IPS-18c (cell line): ENCODE measurements at regions not wholly inside any gene's neighbourhood (a gene's known extent, or its start where the extent isn't known, plus 50 kb on each side); places are given as distances from the start of the nearest gene placed in this dataset.

ENCODE experiments used
- H3K4me3 ChIP-seq: 2 replicates; pipeline ENCODE4 v1.7.0; 2013; ENCODE audit warnings: low read depth, mild to moderate bottlenecking, low read length, moderate library complexity; ENCODE audit not compliant: insufficient read depth
- H3K9me3 ChIP-seq: one replicate; pipeline ENCODE4 v1.6.1; 2013; ENCODE audit warnings: mild to moderate bottlenecking, low read length, moderate library complexity; ENCODE audit not compliant: control insufficient read depth, insufficient read depth

DNA sequence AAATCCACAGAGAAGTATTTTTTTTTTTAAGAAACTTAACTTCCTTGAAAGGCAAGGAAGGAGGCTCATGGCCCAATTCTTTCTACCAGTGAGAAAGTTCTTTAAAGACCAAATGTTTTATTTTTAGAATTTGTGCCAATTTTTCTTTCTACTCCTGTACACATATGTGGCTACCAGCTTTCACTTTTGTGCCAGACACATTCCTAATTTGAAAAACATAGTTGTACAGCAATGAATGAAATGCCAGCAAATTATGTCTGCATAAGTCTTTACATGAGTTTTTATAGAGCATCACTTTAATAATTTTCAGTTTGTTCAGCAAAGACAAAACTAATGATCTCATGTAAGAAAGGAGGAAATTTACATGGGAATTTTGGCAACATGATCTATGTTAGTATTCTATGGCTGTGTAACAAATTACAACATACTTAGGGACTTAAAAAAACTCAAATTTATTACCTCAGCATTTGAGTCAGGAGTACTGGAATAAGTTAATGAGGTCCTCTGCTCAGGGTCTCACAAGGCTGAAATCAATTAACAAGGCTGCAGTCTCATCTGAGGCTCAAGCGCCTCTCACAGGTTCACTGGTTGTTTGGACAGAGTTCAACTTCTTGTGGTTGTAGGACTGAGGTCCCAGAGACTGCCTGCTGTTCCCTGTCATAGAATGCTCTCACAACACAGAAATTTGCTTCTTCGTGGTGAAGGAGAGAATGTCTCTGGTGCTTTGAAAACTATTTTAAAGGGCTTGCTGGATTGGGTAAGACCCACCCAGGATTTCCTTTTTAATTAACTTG is 678.2 kb upstream of the FAM241A start:
- no peaks in the 10 kb centered on the region for H3K9me3 ChIP-seq
- H3K4me3 ChIP-seq, result no peak overlapping the region

DNA sequence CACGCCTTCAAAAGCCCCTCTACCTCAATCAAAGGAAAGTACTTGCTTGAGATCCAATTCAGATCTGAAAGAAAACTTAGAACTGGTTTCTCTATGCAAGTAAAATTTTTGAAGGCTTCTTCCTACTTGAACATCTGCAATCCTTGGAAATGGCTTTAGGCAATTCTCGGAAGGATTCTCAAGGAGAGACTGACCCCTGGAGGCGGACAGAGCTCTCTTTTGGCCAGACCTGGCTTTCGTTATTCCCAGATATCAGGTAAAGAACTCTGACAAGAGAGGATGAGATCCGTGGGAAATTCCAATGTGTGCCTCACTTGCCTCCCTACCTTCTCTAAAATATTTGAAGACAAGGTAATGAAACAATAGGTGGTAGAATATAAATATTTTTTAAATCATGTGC is 670.3 kb upstream of the FAM241A start:
- Histone ChIP-seq H3K4me3 (no peak overlapping the region), H3K9me3 (no peaks in the 10 kb centered on the region)

DNA sequence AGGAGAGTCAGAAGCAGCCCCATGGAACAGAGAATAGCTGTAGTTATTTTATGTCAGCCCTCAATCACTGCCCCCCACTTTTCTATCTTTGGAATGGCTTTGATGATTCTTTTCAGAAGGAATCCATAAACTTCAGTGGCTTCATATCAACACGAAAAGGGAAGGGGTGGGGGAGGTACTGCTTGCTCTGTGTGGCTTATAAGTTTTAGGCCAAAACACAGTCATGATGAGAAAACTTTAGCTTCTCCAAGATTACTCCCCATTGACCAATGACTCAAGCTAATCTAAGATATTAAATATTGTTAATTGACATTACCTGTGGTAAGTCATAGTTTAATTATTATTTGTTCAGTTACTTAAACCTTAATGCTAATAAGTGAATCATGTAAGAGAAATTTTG is 669.6 kb upstream of the FAM241A start:
- no peaks in the 10 kb centered on the region for H3K9me3 ChIP-seq
- H3K4me3 ChIP-seq, result no peak overlapping the region

DNA sequence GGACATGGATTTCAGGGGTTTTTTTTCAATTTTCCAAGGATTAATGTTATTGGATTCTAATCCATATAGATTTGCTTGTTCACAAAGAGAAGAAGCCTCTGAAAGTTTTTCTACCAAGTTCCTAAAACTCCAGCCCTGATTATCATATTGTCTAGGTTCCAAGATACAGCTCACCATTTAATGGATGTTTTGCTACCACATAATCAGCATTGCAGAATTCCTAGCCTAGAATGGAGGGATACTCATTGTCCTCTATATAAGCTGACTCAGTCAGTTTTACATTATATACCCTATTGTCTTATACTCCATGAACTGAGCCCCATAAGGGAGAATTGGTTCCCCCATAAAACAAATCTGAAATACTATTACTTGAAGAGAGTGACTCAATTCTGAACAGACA is 664.7 kb upstream of the FAM241A start:
- no peak overlapping the region for H3K4me3 ChIP-seq
- no peaks in the 10 kb centered on the region for H3K9me3 ChIP-seq

DNA sequence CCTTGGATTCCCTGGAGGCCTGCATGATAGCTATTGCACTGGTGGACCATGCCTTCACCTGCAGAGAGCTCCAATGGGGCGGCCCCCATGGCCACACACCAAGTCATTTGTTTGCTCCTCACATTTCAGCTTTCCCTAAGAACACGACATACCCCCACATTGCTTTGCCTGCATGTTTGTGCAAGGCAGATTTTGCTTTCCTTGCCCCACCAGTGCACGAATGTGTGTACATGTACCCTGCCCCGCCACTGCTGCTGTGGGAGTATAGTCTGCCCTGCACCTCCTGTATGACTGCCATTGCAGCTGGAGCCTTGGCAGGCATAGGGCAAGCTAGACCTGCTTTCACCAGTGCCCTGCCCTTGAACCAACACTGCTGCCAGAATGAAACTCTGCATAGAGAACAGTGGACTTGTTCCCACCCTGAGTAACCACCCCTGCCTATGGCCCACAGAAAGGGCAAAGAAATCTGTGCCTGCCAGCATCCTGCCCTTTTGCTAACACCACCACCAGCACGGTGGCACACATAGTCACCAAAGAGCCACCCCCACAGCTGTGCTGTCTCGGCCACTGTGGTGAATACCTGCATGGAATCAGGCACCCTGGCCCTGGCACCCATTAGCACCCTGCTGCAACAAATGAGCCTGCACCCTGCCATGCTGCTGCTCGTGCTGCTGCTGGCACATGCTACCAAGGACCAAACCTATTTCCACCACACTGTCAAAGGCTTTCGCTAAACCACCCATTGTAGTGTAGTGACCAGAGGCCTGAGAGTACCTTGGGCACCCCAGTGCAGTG is 661.7 kb upstream of the FAM241A start:
- Histone ChIP-seq H3K4me3 (no peak overlapping the region), H3K9me3 (no peaks in the 10 kb centered on the region)

DNA sequence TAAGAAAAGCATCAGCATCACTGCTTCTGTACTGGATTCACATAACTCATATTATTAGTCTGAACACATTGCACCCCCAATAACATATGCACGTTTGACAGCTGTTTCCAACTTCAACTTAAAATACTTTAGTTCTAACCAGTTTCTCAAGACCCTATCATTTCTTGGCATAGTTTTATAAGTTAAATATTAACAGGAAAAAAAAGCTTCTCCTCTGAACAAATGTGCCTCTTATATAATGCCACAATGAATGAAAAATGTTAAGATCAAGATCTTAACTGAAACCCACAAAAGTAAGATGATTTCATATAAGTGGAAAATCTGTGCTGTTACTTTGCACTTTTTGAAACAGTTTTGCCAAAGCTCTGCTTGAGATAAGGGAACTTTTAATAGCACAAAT is 652.8 kb upstream of the FAM241A start:
- Histone ChIP-seq H3K4me3 (no peak overlapping the region), H3K9me3 (no peaks in the 10 kb centered on the region)

DNA sequence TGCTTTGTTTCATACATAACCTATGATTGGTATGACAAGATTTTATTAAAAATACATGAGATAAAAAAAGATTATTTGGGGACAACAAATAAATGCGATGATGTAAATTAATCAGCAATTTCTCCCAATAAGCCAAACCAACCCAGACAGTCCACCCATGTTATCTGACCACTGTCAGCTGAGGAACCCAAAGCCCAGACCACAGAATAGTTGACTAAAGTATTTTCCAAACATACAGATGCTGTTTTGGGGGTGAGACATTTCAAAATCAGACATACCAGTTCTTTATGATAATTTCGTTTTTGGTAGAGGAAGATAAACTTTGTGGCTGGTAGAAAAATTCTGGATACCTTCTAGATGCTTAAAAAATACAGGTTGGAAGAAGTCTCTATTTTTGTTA is 650.8 kb upstream of the FAM241A start:
- H3K9me3 ChIP-seq, result no peaks in the 10 kb centered on the region
- H3K4me3 ChIP-seq, result no peak overlapping the region

DNA sequence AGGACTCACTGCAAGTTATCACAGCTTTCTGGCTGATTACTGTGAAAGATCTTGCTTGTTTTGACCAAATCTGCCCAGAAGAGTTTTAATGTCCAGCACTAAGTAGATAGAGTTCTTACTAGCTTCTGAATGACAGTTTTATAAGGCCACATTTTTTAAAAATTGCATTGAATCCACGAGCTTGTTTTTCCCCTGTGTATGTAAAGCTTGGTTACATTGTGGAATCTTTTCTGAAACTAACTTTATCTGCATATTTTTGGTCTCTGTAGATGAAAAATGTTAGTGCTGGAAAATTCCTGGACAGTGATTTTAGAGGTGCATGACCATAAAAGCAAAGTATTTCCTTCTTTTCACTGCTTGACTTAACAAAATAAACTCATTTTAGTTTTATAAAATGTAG is 650.3 kb upstream of the FAM241A start:
- H3K4me3 ChIP-seq, result no peak overlapping the region

DNA sequence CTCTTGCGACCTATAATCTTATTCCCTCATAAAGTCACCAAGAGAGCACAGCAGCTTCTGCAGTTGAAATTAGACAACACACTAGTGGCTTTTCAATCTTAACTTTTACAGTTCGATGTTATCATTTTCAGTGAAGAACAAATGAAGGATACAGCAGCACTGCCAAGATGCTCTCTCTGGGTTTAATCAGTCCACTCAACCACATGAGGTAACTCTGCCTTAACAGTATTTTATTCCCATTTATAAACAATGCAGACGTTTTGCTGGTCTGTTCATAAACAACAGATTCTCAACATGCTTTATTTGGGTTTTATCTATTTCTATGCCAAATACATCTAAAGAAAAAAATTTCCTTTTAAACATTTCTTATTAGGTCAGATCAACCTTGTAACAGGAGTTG is 646.0 kb upstream of the FAM241A start:
- Histone ChIP-seq H3K9me3 (no peaks in the 10 kb centered on the region), H3K4me3 (no peak overlapping the region)

More for the DNA sequence above, 650.3 kb upstream of the FAM241A start:
- H3K9me3 ChIP-seq, result no peaks in the 10 kb centered on the region

DNA sequence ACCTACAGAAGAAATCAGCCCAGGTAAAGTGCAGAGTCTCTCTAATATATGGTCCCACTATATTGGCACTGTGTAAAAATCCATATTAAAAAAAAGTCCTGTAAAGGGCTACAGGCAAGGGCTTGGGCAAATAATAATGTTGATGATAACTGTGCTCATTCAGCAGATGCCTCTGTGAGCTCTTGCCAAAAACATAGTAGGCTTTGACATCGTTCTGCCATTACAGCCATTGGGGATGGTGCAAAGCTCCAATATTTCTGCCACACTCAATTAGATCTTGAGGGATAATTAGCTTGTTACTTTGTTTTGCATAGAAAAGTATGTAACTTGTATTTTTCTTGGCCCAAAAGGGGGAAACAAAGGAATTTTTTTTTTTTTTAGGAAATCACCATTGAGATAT is 645.5 kb upstream of the FAM241A start:
- Histone ChIP-seq H3K4me3 (no peak overlapping the region), H3K9me3 (no peaks in the 10 kb centered on the region)

DNA sequence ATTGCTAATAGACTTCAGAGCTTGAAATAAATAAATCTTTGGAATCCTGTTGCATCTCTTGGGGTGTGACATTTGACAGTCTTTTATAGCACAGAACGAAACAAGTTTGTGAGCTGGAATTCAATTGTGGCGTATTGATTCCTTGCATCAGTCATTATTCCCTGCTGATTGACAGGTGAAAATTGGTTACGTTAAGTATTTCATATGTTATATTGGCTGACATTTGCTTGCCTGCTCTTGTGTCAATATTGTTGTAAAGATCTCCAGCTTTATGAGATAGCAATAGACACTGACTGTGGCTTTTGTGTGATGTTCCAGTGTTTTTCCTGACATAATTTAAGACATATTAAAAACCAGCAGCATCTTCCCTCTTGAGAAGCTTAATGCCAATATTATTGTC is 644.4 kb upstream of the FAM241A start:
- Histone ChIP-seq H3K9me3 (no peaks in the 10 kb centered on the region), H3K4me3 (no peak overlapping the region)

DNA sequence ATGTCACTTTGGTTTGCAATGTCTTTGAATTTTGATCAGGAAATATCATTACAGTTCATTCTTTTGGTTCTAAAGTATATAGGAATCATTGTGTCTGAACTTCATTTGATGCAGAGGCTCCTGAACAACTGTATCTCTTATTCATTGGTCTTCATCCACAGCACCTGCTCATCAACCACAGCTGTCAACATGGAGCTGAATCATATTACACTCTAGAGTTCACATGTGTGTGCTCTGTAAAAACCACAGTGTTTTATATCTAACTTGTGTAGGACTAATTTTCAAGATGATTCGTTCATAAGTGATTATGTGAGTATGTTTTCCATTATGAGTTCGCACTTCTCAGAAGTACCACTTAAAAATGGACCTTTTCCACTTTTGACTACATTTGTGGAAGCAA is 643.3 kb upstream of the FAM241A start:
- Histone ChIP-seq H3K9me3 (no peaks in the 10 kb centered on the region), H3K4me3 (no peak overlapping the region)

DNA sequence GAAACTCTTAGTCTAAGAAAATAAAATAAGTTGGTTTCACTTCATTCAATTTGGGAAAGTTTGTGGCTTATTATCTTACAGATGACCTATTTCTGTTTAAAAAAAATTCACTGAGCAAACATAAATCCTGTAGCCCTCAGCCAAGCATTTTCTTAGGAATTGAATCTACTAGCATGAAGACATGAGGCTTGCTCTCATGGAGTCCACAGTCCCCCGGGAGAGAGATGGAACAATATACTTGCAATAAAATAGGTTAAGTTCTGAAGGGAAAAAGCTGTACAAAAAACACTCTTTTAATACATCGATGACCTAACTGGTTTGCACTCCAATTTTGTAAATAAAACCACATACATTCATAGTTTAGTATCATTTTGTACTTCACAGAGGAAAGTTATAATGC is 642.6 kb upstream of the FAM241A start:
- Histone ChIP-seq H3K9me3 (no peaks in the 10 kb centered on the region), H3K4me3 (no peak overlapping the region)

DNA sequence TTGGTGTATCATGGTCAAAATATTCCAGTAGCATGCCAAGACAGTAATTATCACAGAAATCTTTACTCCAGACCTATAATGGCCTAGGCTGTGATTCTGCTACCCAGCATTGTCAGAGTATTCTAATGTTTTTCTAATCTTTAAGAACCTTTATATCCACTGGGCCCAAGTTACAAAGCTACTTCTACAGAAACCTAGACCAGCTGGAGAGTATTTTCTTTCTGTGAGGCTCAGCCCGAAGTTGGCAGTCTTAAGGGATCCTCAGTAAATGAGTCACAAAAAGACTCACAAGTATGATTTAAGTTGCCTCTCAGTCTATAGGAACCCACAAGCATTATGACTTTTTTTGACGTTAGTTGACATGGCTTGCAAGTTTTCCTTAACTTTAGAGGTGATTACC is 638.5 kb upstream of the FAM241A start:
- H3K9me3 ChIP-seq, result no peaks in the 10 kb centered on the region
- H3K4me3 ChIP-seq, result no peak overlapping the region

DNA sequence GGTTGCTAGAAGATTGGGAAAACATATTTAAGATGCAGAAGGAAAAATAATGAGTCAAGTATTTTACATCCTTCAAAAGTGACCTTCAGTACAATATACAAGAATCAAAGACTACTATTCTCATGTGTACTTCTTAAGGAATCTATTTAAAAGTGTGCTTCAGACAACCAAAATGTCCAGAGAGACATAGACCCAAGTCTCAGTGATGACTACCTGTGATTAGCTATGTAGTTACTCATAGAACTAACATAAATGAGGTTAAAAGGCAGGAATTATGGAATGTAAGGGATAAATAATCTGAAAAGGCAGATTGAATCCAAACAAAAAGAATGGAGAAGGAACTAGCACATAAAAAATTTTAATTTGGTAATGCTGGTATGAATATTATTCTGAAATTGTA is 634.7 kb upstream of the FAM241A start:
- H3K9me3 ChIP-seq, result no peaks in the 10 kb centered on the region
- no peak overlapping the region for H3K4me3 ChIP-seq

DNA sequence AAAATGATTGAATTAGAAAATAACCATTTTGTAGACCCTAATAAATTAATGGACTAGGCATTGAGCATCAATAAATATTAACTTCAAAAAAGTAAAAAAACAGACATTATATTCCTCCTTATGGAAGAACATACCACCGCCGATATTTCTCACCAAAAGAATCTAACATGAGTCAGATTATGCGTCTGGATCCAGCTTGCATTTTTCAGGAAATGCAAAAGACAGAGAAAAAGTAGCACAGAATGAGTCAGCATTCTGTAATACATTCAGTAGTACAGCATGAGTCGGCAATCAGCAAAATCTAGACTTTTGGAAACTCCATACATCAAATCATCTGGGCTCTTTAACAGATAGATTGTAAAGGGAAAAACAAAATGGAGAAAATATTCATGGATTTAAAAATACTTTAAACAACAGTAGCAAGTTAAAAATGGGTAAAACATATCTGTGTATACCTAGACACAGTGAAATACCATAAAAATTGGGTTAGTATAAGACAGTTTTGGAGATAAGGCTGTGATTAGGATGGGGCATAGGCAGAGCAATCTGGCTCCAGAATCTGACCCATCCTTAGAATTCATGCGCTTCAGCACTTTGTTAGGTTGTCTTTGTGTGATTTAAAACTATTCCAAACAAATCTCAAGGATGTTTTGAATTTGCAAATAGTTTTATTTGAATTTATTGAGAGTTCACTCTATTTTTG is 633.0 kb upstream of the FAM241A start:
- Histone ChIP-seq H3K4me3 (no peak overlapping the region), H3K9me3 (no peaks in the 10 kb centered on the region)

DNA sequence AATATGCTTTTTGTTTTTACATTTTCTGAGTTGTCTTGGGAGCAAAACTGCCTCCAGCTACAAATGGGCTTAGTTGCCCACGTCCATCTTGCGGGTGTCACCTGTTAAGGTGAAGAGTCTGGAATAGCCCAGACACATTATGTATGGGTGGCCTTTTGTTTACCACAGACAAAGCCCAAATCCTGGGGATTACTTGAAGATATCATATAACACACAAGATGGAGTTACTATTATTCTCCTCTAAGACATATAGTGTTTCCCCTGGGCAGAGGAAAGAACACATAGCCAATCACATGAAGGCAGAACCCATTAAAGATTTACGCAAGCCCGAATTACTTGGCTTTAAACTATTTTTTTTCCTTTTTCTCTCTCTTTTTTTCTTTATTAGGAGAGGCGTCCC is 625.6 kb upstream of the FAM241A start:
- H3K4me3 ChIP-seq, result no peak overlapping the region
- no peaks in the 10 kb centered on the region for H3K9me3 ChIP-seq

DNA sequence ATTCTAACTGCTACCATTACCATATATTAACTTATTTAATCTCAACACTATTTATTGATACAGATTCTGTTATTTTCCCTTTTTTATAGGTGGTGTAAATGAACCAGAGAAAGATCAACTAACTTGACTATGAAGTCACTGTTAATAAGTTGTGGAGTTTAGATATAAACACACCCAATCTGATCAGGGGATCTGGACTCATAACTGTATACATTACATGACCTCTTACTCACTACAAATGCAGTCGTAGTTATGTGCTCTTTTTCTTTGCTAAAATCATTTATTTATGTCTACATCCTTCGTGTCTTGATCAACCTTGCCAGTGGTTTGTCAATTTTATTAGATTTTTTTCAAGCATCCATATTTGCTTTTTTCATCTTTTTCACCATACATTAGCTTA is 614.8 kb upstream of the FAM241A start:
- Histone ChIP-seq H3K4me3 (no peak overlapping the region), H3K9me3 (no peaks in the 10 kb centered on the region)
